Large intestine (tissue), 3 donors: ENCODE measurements at regions not wholly inside any gene's neighbourhood (a gene's known extent, or its start where the extent isn't known, plus 50 kb on each side); places are given as distances from the start of the nearest gene placed in this dataset.
"Not testable (repeated sequence)": the region's sequence is repeated elsewhere in the genome, so short reads cannot be mapped to it uniquely, and the experiment has no call there.

Experiments
- DNase-seq, 2 donors: peaks; one replicate each; pipeline versions ENCODE4 v3.0.0 to v3.0.0-alpha.2; 2013
- H3K27ac ChIP-seq: one replicate; pipeline ENCODE4 v1.5.1; 2013; ENCODE audit warnings: low read length
- H3K27me3 ChIP-seq: 2 replicates; pipeline ENCODE4 v1.6.1; 2013; ENCODE audit warnings: low read length; ENCODE audit not compliant: control insufficient read depth, insufficient read depth
- H3K36me3 ChIP-seq: 2 replicates; pipeline ENCODE4 v1.6.1; 2013; ENCODE audit warnings: low read length; ENCODE audit not compliant: control insufficient read depth, insufficient read depth
- H3K4me1 ChIP-seq: one replicate; pipeline ENCODE4 v1.6.1; 2013; ENCODE audit warnings: low read length; ENCODE audit not compliant: control insufficient read depth, insufficient read depth
- H3K4me3 ChIP-seq: one replicate; pipeline ENCODE4 v1.5.1; 2013; ENCODE audit warnings: low read length
- H3K9me3 ChIP-seq: one replicate; pipeline ENCODE4 v1.6.1; 2013; ENCODE audit warnings: mild to moderate bottlenecking, low read depth, low read length, moderate library complexity; ENCODE audit not compliant: control insufficient read depth
- WGBS: methylation state at CpG from one replicate; pipeline ENCODE4 v1.1.5; 2013; ENCODE audit warnings: low lambda C conversion rate; ENCODE audit not compliant: insufficient coverage; 5-methylcytosine and 5-hydroxymethylcytosine counted together

DNA sequence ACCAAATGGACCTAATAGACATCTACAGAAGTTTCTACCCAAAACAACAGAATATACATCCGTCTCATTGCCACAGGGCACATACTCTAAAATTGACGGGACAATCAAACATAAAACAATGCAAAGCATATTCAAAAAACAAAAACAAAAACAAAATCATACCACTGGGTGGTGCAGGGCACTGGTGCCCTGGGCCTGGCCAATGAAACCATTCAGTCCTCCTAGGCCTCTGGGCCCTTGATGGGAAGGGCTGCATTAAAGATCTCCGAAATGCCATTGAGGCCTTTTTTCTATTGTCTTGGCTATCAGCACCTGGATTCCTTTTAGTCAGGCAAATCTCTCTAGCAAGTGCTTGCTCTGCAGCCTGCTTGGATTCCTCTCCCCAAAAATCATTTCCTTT, 213.9 kb upstream of the ZCCHC13 start:
- H3K27ac ChIP-seq, result no peak overlapping the region
- no peaks in the 10 kb centered on the region for H3K27me3 ChIP-seq
- no peak overlapping the region for H3K4me3 ChIP-seq
- H3K36me3 ChIP-seq, result no peaks in the 10 kb centered on the region
- DNase-seq, result no peak
- H3K4me1 ChIP-seq, result no peaks in the 10 kb centered on the region
- H3K9me3 ChIP-seq, result no peaks in the 10 kb centered on the region
- WGBS, result no CpG with 5 or more reads among the region's 3 CpGs

DNA sequence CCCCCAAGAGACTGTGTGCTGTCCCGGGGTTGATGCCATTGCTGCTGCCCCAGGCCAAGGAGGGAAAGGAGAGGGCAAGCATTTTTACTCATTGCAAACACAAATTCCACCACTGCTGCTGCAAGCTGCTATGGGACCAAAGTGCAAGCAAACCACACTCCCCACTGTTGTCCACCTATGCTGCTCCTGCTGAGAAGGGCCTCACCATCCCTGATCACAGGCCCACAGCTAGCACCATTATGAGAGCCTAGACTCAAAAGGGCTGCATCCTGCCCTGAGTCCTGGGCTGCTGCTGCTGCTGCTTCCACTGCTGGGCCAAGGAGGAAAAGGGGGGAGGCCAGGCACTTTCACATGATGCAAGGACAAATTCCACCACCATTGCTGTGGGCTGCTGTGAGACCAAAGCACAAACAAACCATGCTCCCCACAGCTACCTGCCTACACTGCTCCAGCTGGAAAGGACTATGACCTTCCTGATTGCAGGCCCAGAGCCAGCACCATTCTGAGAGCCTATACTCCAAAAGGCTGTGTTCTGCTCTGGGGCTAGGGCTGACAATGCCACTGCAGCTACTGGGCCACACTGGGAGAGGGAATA, 218.2 kb upstream of the ZCCHC13 start:
- Histone ChIP-seq H3K4me1 (no peaks in the 10 kb centered on the region), H3K9me3 (no peaks in the 10 kb centered on the region), H3K4me3 (no peak overlapping the region), H3K27me3 (no peaks in the 10 kb centered on the region), H3K36me3 (no peaks in the 10 kb centered on the region), H3K27ac (no peak overlapping the region)
- peak in 1 of 2 donors; percentile 26 for DNase-seq
- WGBS, result no CpG with 5 or more reads among the region's 1 CpG

DNA sequence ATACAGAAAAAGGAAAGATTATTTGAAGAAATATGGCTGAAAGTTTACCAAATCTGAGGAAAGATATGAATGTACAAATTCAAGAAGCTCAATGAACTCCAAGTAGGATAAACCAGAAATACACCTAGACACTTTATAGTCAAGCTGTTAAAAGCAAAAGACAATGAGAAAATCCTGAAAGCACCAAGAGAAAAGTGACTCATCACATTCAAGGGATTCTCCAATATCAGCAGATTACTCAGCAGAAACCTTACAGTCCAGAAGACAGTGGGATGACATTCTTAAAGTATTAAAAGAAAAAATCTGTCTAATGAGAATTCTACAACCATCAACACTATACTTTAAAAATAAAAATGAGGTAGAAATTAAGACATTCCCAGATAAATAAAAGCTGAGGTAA, 223.8 kb upstream of the ZCCHC13 start:
- Histone ChIP-seq H3K27ac (no peak overlapping the region), H3K4me3 (no peak overlapping the region), H3K27me3 (no peaks in the 10 kb centered on the region), H3K4me1 (no peaks in the 10 kb centered on the region), H3K9me3 (no peaks in the 10 kb centered on the region), H3K36me3 (no peaks in the 10 kb centered on the region)
- no peak for DNase-seq

DNA sequence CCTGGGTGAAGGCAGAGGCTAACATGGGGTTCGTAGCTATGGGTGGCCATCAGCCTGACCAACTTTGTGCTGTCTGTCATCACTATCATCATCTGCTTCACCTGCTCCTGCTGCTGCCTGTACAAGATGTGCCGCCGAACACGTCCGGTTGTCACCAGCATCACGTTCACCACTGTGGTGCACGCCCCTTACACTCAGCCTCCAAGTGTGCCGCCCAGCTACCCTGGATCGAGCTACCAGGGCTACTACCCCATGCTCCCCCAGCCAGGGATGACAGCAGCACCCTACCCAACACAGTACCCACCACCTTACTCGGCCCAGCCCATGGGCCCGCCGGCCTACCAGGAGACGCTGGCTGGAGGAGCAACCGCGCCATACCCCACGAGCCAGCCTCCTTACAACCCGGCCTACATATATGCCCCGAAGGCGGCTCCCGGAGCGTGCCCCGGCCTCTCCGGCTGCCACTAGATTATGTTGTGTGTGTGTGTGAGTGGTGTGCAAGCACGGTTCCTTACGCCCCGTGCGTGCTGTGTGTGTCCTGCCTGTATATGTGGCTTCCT, 213.4 kb upstream of the XIST start:
- H3K27ac ChIP-seq, result no peak overlapping the region
- peaks cover 6% of the 10 kb centered on the region for H3K9me3 ChIP-seq
- H3K36me3 ChIP-seq, result no peaks in the 10 kb centered on the region
- no peaks in the 10 kb centered on the region for H3K27me3 ChIP-seq
- WGBS, result no CpG with 5 or more reads among the region's 27 CpGs
- H3K4me3 ChIP-seq, result no peak overlapping the region
- H3K4me1 ChIP-seq, result no peaks in the 10 kb centered on the region
- DNase-seq, result no peak

DNA sequence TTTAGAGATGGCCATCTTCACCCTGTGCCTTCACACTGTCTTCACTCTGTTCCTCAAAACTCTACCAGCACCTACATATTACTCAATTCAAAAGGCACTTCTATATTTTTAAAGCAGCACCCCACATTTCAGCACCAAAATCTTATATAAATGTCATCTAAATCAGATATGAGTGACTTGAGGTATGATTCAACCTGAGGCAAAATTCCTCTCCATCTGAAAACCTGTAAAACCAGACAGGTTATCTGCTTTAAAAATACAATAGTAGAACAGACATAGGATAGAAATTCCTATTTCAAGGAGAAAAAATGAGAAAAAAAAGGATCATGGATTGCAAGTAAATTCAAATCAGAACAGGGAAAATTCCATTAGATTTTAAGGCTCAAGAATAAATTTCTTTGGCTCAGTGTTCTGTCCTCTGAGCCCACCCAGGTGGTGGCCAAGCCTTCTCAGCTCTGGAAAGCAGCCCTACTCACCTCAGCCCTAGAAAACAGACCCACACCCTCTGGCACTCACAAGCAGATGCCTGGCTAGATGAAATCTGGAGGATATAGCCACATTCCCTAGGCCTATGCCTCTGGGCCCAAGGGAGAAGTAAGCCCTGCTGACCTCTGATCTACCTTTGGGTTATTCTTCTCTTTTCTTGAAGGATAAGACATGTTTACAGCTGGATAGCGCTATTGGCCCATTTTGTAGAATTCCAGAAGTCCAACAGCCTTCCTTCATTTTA, 211.1 kb upstream of the XIST start:
- Histone ChIP-seq H3K27ac (no peak overlapping the region), H3K36me3 (no peaks in the 10 kb centered on the region), H3K9me3 (peaks cover 3% of the 10 kb centered on the region), H3K4me3 (no peak overlapping the region), H3K27me3 (no peaks in the 10 kb centered on the region), H3K4me1 (no peaks in the 10 kb centered on the region)
- DNase-seq, result no peak
- WGBS, result no CpG with 5 or more reads among the region's 1 CpG

DNA sequence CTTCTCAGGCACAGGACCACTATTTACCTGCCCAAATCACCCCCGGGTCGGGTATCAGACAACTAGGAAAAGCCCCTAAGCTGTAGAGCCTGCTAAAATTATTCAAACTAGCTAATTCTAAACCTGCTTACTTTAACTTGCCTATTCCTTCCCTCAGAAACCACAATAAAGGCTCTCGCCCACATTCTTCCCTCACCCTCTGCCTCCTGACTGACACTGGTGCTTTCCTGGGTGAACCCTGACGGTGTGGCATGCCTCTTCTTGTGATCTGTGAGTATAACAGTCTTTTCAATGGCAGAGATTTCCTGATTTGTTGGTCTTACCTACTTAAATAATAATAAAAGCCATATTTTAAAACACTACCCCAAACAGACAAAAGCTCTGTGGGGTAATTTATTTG, 209.4 kb upstream of the XIST start:
- H3K27me3 ChIP-seq, result no peaks in the 10 kb centered on the region
- H3K9me3 ChIP-seq, result peaks cover 3% of the 10 kb centered on the region
- no peak for DNase-seq
- H3K27ac ChIP-seq, result no peak overlapping the region
- H3K4me3 ChIP-seq, result no peak overlapping the region
- WGBS, result no CpG with 5 or more reads among the region's 4 CpGs
- no peaks in the 10 kb centered on the region for H3K4me1 ChIP-seq
- H3K36me3 ChIP-seq, result no peaks in the 10 kb centered on the region

DNA sequence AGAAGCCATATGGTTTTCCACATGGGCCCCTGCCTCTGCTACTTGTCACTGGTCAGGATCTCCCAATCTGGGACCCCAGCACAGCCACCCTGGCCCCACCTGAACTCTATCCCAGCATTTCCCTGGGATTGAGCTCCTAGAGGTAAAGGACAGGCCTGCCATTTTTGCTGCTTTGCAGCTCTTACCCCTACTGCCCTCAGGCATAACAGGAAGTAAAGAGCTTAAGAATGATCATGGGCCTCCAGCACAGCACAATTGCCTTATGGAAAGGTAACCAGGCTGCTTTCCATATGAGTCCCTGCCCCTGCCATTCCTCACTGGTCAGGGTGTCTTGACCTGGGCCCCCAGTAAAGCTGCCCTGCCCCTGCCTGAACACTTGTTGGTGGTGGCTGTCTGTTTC, 196.6 kb upstream of the XIST start:
- DNase-seq, result no peak

DNA sequence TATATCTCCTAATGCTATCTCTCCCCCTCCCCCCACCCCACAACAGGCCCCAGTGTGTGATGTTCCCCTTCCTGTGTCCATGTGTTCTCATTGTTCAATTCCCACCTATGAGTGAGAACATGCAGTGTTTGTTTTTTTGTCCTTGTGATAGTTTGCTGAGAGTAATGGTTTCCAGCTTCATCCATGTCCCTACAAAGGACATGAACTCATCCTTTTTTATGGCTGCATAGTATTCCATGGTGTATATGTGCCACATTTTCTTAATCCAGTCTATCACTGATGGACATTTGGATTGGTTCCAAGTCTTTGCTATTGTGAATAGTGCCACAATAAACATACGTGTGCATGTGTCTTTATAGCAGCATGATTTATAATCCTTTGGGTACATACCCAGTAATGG, 181.6 kb upstream of the XIST start:
- not testable (repeated sequence) for H3K4me3 ChIP-seq, H3K4me1 ChIP-seq, H3K9me3 ChIP-seq, H3K36me3 ChIP-seq, H3K27ac ChIP-seq, DNase-seq, H3K27me3 ChIP-seq
- WGBS, result no CpG with 5 or more reads among the region's 1 CpG

More for the DNA sequence above, 196.6 kb upstream of the XIST start:
- H3K4me1 ChIP-seq, result no peaks in the 10 kb centered on the region
- no peaks in the 10 kb centered on the region for H3K36me3 ChIP-seq
- no peak overlapping the region for H3K27ac ChIP-seq
- peaks cover 8% of the 10 kb centered on the region for H3K9me3 ChIP-seq
- no peaks in the 10 kb centered on the region for H3K27me3 ChIP-seq
- H3K4me3 ChIP-seq, result no peak overlapping the region

DNA sequence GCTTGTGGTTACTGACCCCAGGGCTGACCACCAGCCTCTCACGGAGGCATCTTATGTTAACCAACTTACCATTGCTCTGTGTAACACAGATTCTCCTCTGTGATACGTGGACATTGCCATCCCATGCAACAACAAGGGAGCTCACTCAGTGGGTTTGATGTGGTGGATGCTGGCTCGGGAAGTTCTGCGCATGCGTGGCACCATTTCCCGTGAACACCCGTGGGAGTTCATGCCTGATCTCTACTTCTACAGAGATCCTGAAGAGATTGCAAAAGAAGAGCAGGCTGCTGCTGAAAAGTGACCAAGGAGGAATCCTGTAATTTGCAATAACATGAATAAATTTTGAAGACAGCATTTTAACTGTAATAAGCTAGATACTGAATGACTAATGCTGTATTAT, 179.0 kb upstream of the XIST start:
- H3K4me3 ChIP-seq, DNase-seq, H3K36me3 ChIP-seq, H3K4me1 ChIP-seq, H3K27ac ChIP-seq, H3K27me3 ChIP-seq, H3K9me3 ChIP-seq: not testable (repeated sequence)
- WGBS, result no CpG with 5 or more reads among the region's 7 CpGs

DNA sequence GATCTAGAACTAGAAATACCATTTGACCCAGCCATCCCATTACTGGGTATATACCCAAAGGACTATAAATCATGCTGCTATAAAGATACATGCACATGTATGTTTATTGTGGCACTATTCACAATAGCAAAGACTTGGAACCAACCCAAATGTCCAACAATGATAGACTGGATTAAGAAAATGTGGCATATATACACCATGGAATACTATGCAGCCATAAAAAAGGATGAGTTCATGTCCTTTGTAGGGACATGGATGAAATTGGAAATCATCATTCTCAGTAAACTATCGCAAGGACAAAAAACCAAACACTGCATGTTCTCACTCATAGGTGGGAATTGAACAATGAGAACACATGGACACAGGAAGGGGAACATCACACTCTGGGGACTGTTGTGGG, 178.3 kb upstream of the XIST start:
- not testable (repeated sequence) for H3K27me3 ChIP-seq, H3K9me3 ChIP-seq, H3K4me3 ChIP-seq, H3K4me1 ChIP-seq, H3K36me3 ChIP-seq, H3K27ac ChIP-seq, DNase-seq
- no CpG with 5 or more reads among the region's 1 CpG for WGBS

DNA sequence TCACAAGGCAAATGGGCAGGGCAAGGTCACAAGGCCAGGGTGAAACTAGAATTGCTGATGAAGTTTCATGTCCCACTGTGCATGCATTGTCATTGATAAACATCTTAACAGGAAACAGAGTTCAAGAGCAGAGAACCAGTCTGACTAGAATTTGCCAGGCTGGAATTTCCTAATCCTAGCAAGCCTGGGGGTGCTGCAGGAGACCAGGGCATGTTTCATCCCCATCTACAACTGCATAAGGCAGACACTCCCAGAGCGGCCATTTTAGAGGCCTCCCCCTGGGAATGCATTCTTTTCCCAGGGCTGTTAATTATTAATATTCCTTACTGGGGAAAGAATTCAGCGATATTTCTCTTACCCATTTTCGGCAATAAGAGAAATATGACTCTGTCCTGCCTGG, 172.6 kb upstream of the XIST start:
- H3K4me3 ChIP-seq, DNase-seq, H3K27me3 ChIP-seq, H3K36me3 ChIP-seq, H3K4me1 ChIP-seq, H3K27ac ChIP-seq, H3K9me3 ChIP-seq: not testable (repeated sequence)
- WGBS, result no CpG with 5 or more reads among the region's 3 CpGs
